ENCODE measurements at regions not wholly inside any gene's neighbourhood (a gene's known extent, or its start where the extent isn't known, plus 50 kb on each side); places are given as distances from the start of the nearest gene placed in this dataset.

GRCh38 chr5:58143181-58143580 lies 316.7 kb downstream of the PLK2 start:
- Histone ChIP-seq H4K20me1 (ENCODE audit: insufficient read depth, low read length) (no peaks in the 10 kb centered on the region), H3K4me2 (ENCODE audit: low read length) (no peak overlapping the region)

GRCh38 chr5:58138791-58139190 lies 321.1 kb downstream of the PLK2 start:
- Histone ChIP-seq H3K4me2 (ENCODE audit: low read length) (no peak overlapping the region), H3K27ac (ENCODE audit: low read depth, low read length, poor library complexity, severe bottlenecking) (no peak overlapping the region), H3K4me3 (ENCODE audit: low read depth, low read length, poor library complexity, severe bottlenecking) (no peak overlapping the region), H3K9me2 (ENCODE audit: low read depth, low read length) (no peaks in the 10 kb centered on the region), H3K79me2 (ENCODE audit: insufficient read depth, low read length) (no peaks in the 10 kb centered on the region), H3K27me3 (ENCODE audit: insufficient read depth, low read length) (no peaks in the 10 kb centered on the region), H3K9ac (ENCODE audit: low read length) (no peak overlapping the region), H3F3A (ENCODE audit: insufficient read depth, low read length) (no peaks in the 10 kb centered on the region), H3K4me1 (ENCODE audit: insufficient read depth, low read length, severe bottlenecking) (no peaks in the 10 kb centered on the region), H2AFZ (ENCODE audit: low read length) (no peak overlapping the region), H3K9me3 (ENCODE audit: low read length) (no peaks in the 10 kb centered on the region), H4K20me1 (ENCODE audit: insufficient read depth, low read length) (no peaks in the 10 kb centered on the region), H3K36me3 (ENCODE audit: insufficient read depth, low read length) (no peaks in the 10 kb centered on the region)
- no peak for TF ChIP-seq EZH2 (IDR thresholded peaks at IDR 0.05; ENCODE audit: borderline replicate concordance, low read length)
- TF ChIP-seq CTCF (IDR thresholded peaks at IDR 0.05; ENCODE audit: low read length) = no peak

More at GRCh38 chr5:58143181-58143580, 316.7 kb downstream of the PLK2 start:
- Histone ChIP-seq H3K79me2 (ENCODE audit: insufficient read depth, low read length) (no peaks in the 10 kb centered on the region), H3F3A (ENCODE audit: insufficient read depth, low read length) (no peaks in the 10 kb centered on the region), H3K4me3 (ENCODE audit: low read depth, low read length, poor library complexity, severe bottlenecking) (no peak overlapping the region), H3K9me3 (ENCODE audit: low read length) (no peaks in the 10 kb centered on the region), H3K27me3 (ENCODE audit: insufficient read depth, low read length) (no peaks in the 10 kb centered on the region), H3K4me1 (ENCODE audit: insufficient read depth, low read length, severe bottlenecking) (no peaks in the 10 kb centered on the region), H3K9ac (ENCODE audit: low read length) (no peak overlapping the region), H3K27ac (ENCODE audit: low read depth, low read length, poor library complexity, severe bottlenecking) (no peak overlapping the region), H2AFZ (ENCODE audit: low read length) (no peak overlapping the region), H3K36me3 (ENCODE audit: insufficient read depth, low read length) (no peaks in the 10 kb centered on the region), H3K9me2 (ENCODE audit: low read depth, low read length) (no peaks in the 10 kb centered on the region)
- TF ChIP-seq EZH2 (IDR thresholded peaks at IDR 0.05; ENCODE audit: borderline replicate concordance, low read length) = no peak
- no peak for TF ChIP-seq CTCF (IDR thresholded peaks at IDR 0.05; ENCODE audit: low read length)

- Histone ChIP-seq H3K9ac (ENCODE audit: low read length) (no peak overlapping the region), H3K4me3 (ENCODE audit: low read depth, low read length, poor library complexity, severe bottlenecking) (no peak overlapping the region), H3K36me3 (ENCODE audit: insufficient read depth, low read length) (no peaks in the 10 kb centered on the region), H2AFZ (ENCODE audit: low read length) (no peak overlapping the region), H3K9me2 (ENCODE audit: low read depth, low read length) (no peaks in the 10 kb centered on the region), H4K20me1 (ENCODE audit: insufficient read depth, low read length) (no peaks in the 10 kb centered on the region), H3K4me1 (ENCODE audit: insufficient read depth, low read length, severe bottlenecking) (no peaks in the 10 kb centered on the region), H3K9me3 (ENCODE audit: low read length) (no peaks in the 10 kb centered on the region), H3K27ac (ENCODE audit: low read depth, low read length, poor library complexity, severe bottlenecking) (no peak overlapping the region), H3K27me3 (ENCODE audit: insufficient read depth, low read length) (no peaks in the 10 kb centered on the region), H3F3A (ENCODE audit: insufficient read depth, low read length) (no peaks in the 10 kb centered on the region), H3K4me2 (ENCODE audit: low read length) (no peak overlapping the region), H3K79me2 (ENCODE audit: insufficient read depth, low read length) (no peaks in the 10 kb centered on the region)
- TF ChIP-seq EZH2 (IDR thresholded peaks at IDR 0.05; ENCODE audit: borderline replicate concordance, low read length) (no peak), CTCF (IDR thresholded peaks at IDR 0.05; ENCODE audit: low read length) (no peak)
Observed at GRCh38 chr5:58136406-58136805, 323.5 kb downstream of the PLK2 start.
